ENCODE measurements at regions not wholly inside any gene's neighbourhood (a gene's known extent, or its start where the extent isn't known, plus 50 kb on each side); places are given as distances from the start of the nearest gene placed in this dataset.

- no peak overlapping the region for H3K56ac ChIP-seq (ENCODE audit: low read length)
- no peaks in the 10 kb centered on the region for H3K79me2 ChIP-seq (ENCODE audit: control insufficient read depth, insufficient read depth, low read length)
Observed at GRCh38 chr12:84313323-84313675, 599.3 kb downstream of the SLC6A15 start.

GRCh38 chr12:84308211-84308610 is 604.4 kb downstream of the SLC6A15 start:
- no peak overlapping the region for H4K5ac ChIP-seq (ENCODE audit: low read length)
- no peaks in the 10 kb centered on the region for H3K79me1 ChIP-seq (ENCODE audit: low read length)
- H3K18ac ChIP-seq (ENCODE audit: low read length), result no peak overlapping the region
- no peaks in the 10 kb centered on the region for H3K4me1 ChIP-seq (ENCODE audit: control insufficient read depth, low read depth, low read length)
- no peak overlapping the region for H3K4ac ChIP-seq (ENCODE audit: low read depth, low read length)
- no peak overlapping the region for H3K4me2 ChIP-seq (ENCODE audit: low read length)
- H3K9ac ChIP-seq (ENCODE audit: low read length), result no peak overlapping the region
- H3K56ac ChIP-seq (ENCODE audit: low read length), result no peak overlapping the region
- H3K27me3 ChIP-seq (ENCODE audit: insufficient read depth, low read length, poor library complexity), result no peaks in the 10 kb centered on the region
- DNase-seq, result no peak
- H2BK15ac ChIP-seq (replicated peaks; ENCODE audit: low read depth), result no peak overlapping the region
- no peak overlapping the region for H3K23ac ChIP-seq (ENCODE audit: low read length)
- H3K4me3 ChIP-seq (ENCODE audit: low read length), result no peak overlapping the region
- H3K27ac ChIP-seq (ENCODE audit: low read depth, low read length), result no peak overlapping the region
- H2BK5ac ChIP-seq (ENCODE audit: low read length), result no peak overlapping the region
- H2BK120ac ChIP-seq (ENCODE audit: low read depth, low read length), result no peak overlapping the region
- no peak overlapping the region for H2AK5ac ChIP-seq (ENCODE audit: low read length)
- WGBS (ENCODE audit: extremely low coverage, insufficient coverage, low lambda C conversion rate), result no CpG with 5 or more reads among the region's 1 CpG
- no peak overlapping the region for H4K8ac ChIP-seq (ENCODE audit: low read depth, low read length)
- H3K36me3 ChIP-seq (ENCODE audit: control insufficient read depth, insufficient read depth, low read length), result no peaks in the 10 kb centered on the region
- no peaks in the 10 kb centered on the region for H3K79me2 ChIP-seq (ENCODE audit: control insufficient read depth, insufficient read depth, low read length)

More at GRCh38 chr12:84313323-84313675, 599.3 kb downstream of the SLC6A15 start:
- Histone ChIP-seq H4K5ac (ENCODE audit: low read length) (no peak overlapping the region), H3K9ac (ENCODE audit: low read length) (no peak overlapping the region), H2BK120ac (ENCODE audit: low read depth, low read length) (no peak overlapping the region), H3K4me3 (ENCODE audit: low read length) (no peak overlapping the region), H3K4ac (ENCODE audit: low read depth, low read length) (no peak overlapping the region), H3K27ac (ENCODE audit: low read depth, low read length) (no peak overlapping the region), H4K8ac (ENCODE audit: low read depth, low read length) (no peak overlapping the region), H3K4me1 (ENCODE audit: control insufficient read depth, low read depth, low read length) (no peaks in the 10 kb centered on the region), H3K27me3 (ENCODE audit: insufficient read depth, low read length, poor library complexity) (no peaks in the 10 kb centered on the region), H3K23ac (ENCODE audit: low read length) (no peak overlapping the region), H3K4me2 (ENCODE audit: low read length) (no peak overlapping the region), H2BK15ac (replicated peaks; ENCODE audit: low read depth) (no peak overlapping the region), H2BK5ac (ENCODE audit: low read length) (no peak overlapping the region), H3K36me3 (ENCODE audit: control insufficient read depth, insufficient read depth, low read length) (no peaks in the 10 kb centered on the region), H3K79me1 (ENCODE audit: low read length) (no peaks in the 10 kb centered on the region), H3K18ac (ENCODE audit: low read length) (no peak overlapping the region), H2AK5ac (ENCODE audit: low read length) (no peak overlapping the region)
- DNase-seq, result no peak

GRCh38 chr12:84305144-84305543 is 607.5 kb downstream of the SLC6A15 start:
- no peak overlapping the region for H3K4me3 ChIP-seq (ENCODE audit: low read length)
- no peak overlapping the region for H2BK15ac ChIP-seq (replicated peaks; ENCODE audit: low read depth)
- H4K5ac ChIP-seq (ENCODE audit: low read length), result no peak overlapping the region
- H4K8ac ChIP-seq (ENCODE audit: low read depth, low read length), result no peak overlapping the region
- H3K18ac ChIP-seq (ENCODE audit: low read length), result no peak overlapping the region
- no peaks in the 10 kb centered on the region for H3K79me1 ChIP-seq (ENCODE audit: low read length)
- no peaks in the 10 kb centered on the region for H3K27me3 ChIP-seq (ENCODE audit: insufficient read depth, low read length, poor library complexity)
- H3K4me2 ChIP-seq (ENCODE audit: low read length), result no peak overlapping the region
- H3K36me3 ChIP-seq (ENCODE audit: control insufficient read depth, insufficient read depth, low read length), result no peaks in the 10 kb centered on the region
- DNase-seq, result peak; percentile 1
- H3K56ac ChIP-seq (ENCODE audit: low read length), result no peak overlapping the region
- no CpG with 5 or more reads among the region's 3 CpGs for WGBS (ENCODE audit: extremely low coverage, insufficient coverage, low lambda C conversion rate)
- H2AK5ac ChIP-seq (ENCODE audit: low read length), result no peak overlapping the region
- H3K23ac ChIP-seq (ENCODE audit: low read length), result no peak overlapping the region
- H3K27ac ChIP-seq (ENCODE audit: low read depth, low read length), result no peak overlapping the region
- H3K9ac ChIP-seq (ENCODE audit: low read length), result no peak overlapping the region
- no peaks in the 10 kb centered on the region for H3K4me1 ChIP-seq (ENCODE audit: control insufficient read depth, low read depth, low read length)
- no peak overlapping the region for H2BK120ac ChIP-seq (ENCODE audit: low read depth, low read length)
- H3K4ac ChIP-seq (ENCODE audit: low read depth, low read length), result no peak overlapping the region
- H2BK5ac ChIP-seq (ENCODE audit: low read length), result no peak overlapping the region
- no peaks in the 10 kb centered on the region for H3K79me2 ChIP-seq (ENCODE audit: control insufficient read depth, insufficient read depth, low read length)

- no peak for DNase-seq
- no peak overlapping the region for H3K4me3 ChIP-seq (ENCODE audit: low read length)
- H3K4ac ChIP-seq (ENCODE audit: low read depth, low read length), result no peak overlapping the region
- H2BK15ac ChIP-seq (replicated peaks; ENCODE audit: low read depth), result no peak overlapping the region
- H3K4me2 ChIP-seq (ENCODE audit: low read length), result no peak overlapping the region
- no peaks in the 10 kb centered on the region for H3K27me3 ChIP-seq (ENCODE audit: insufficient read depth, low read length, poor library complexity)
- H4K8ac ChIP-seq (ENCODE audit: low read depth, low read length), result no peak overlapping the region
- no peak overlapping the region for H2BK5ac ChIP-seq (ENCODE audit: low read length)
- no peak overlapping the region for H2AK5ac ChIP-seq (ENCODE audit: low read length)
- no peak overlapping the region for H2BK120ac ChIP-seq (ENCODE audit: low read depth, low read length)
- H3K18ac ChIP-seq (ENCODE audit: low read length), result no peak overlapping the region
- H3K56ac ChIP-seq (ENCODE audit: low read length), result no peak overlapping the region
- no peaks in the 10 kb centered on the region for H3K4me1 ChIP-seq (ENCODE audit: control insufficient read depth, low read depth, low read length)
- H4K5ac ChIP-seq (ENCODE audit: low read length), result no peak overlapping the region
- H3K36me3 ChIP-seq (ENCODE audit: control insufficient read depth, insufficient read depth, low read length), result no peaks in the 10 kb centered on the region
- H3K79me2 ChIP-seq (ENCODE audit: control insufficient read depth, insufficient read depth, low read length), result no peaks in the 10 kb centered on the region
- no CpG with 5 or more reads among the region's 2 CpGs for WGBS (ENCODE audit: extremely low coverage, insufficient coverage, low lambda C conversion rate)
- H3K79me1 ChIP-seq (ENCODE audit: low read length), result no peaks in the 10 kb centered on the region
- H3K9ac ChIP-seq (ENCODE audit: low read length), result no peak overlapping the region
- H3K27ac ChIP-seq (ENCODE audit: low read depth, low read length), result no peak overlapping the region
- H3K23ac ChIP-seq (ENCODE audit: low read length), result no peak overlapping the region
Observed at GRCh38 chr12:84294246-84294645, 618.4 kb downstream of the SLC6A15 start.

GRCh38 chr12:84290168-84290567 is 622.4 kb downstream of the SLC6A15 start:
- Histone ChIP-seq H3K23ac (ENCODE audit: low read length) (no peak overlapping the region), H3K9ac (ENCODE audit: low read length) (no peak overlapping the region), H3K27me3 (ENCODE audit: insufficient read depth, low read length, poor library complexity) (no peaks in the 10 kb centered on the region), H4K5ac (ENCODE audit: low read length) (no peak overlapping the region), H3K79me2 (ENCODE audit: control insufficient read depth, insufficient read depth, low read length) (no peaks in the 10 kb centered on the region), H3K4me3 (ENCODE audit: low read length) (no peak overlapping the region), H3K27ac (ENCODE audit: low read depth, low read length) (no peak overlapping the region), H2AK5ac (ENCODE audit: low read length) (no peak overlapping the region), H3K79me1 (ENCODE audit: low read length) (no peaks in the 10 kb centered on the region), H3K4me1 (ENCODE audit: control insufficient read depth, low read depth, low read length) (no peaks in the 10 kb centered on the region), H2BK15ac (replicated peaks; ENCODE audit: low read depth) (no peak overlapping the region), H3K4ac (ENCODE audit: low read depth, low read length) (no peak overlapping the region), H2BK120ac (ENCODE audit: low read depth, low read length) (no peak overlapping the region), H3K18ac (ENCODE audit: low read length) (no peak overlapping the region), H2BK5ac (ENCODE audit: low read length) (no peak overlapping the region), H3K36me3 (ENCODE audit: control insufficient read depth, insufficient read depth, low read length) (no peaks in the 10 kb centered on the region), H3K56ac (ENCODE audit: low read length) (no peak overlapping the region), H4K8ac (ENCODE audit: low read depth, low read length) (no peak overlapping the region), H3K4me2 (ENCODE audit: low read length) (no peak overlapping the region)
- no peak for DNase-seq

GRCh38 chr12:84277986-84278385 is 634.6 kb downstream of the SLC6A15 start:
- Histone ChIP-seq H4K8ac (ENCODE audit: low read depth, low read length) (no peak overlapping the region), H3K79me1 (ENCODE audit: low read length) (no peaks in the 10 kb centered on the region), H3K36me3 (ENCODE audit: control insufficient read depth, insufficient read depth, low read length) (no peaks in the 10 kb centered on the region), H3K27ac (ENCODE audit: low read depth, low read length) (no peak overlapping the region), H3K9ac (ENCODE audit: low read length) (no peak overlapping the region), H3K4ac (ENCODE audit: low read depth, low read length) (no peak overlapping the region), H4K5ac (ENCODE audit: low read length) (no peak overlapping the region), H3K4me1 (ENCODE audit: control insufficient read depth, low read depth, low read length) (no peaks in the 10 kb centered on the region), H3K4me3 (ENCODE audit: low read length) (no peak overlapping the region), H2BK5ac (ENCODE audit: low read length) (no peak overlapping the region), H3K18ac (ENCODE audit: low read length) (no peak overlapping the region), H3K56ac (ENCODE audit: low read length) (no peak overlapping the region), H2BK15ac (replicated peaks; ENCODE audit: low read depth) (no peak overlapping the region), H3K23ac (ENCODE audit: low read length) (no peak overlapping the region), H2AK5ac (ENCODE audit: low read length) (no peak overlapping the region), H3K4me2 (ENCODE audit: low read length) (no peak overlapping the region), H3K79me2 (ENCODE audit: control insufficient read depth, insufficient read depth, low read length) (no peaks in the 10 kb centered on the region), H3K27me3 (ENCODE audit: insufficient read depth, low read length, poor library complexity) (no peaks in the 10 kb centered on the region), H2BK120ac (ENCODE audit: low read depth, low read length) (no peak overlapping the region)
- no peak for DNase-seq
- WGBS (ENCODE audit: extremely low coverage, insufficient coverage, low lambda C conversion rate), result no CpG with 5 or more reads among the region's 2 CpGs
